Glutamatergic neuron (in vitro differentiated cells): ENCODE measurements at regions not wholly inside any gene's neighbourhood (a gene's known extent, or its start where the extent isn't known, plus 50 kb on each side); places are given as distances from the start of the nearest gene placed in this dataset.

Experiments used
- DNase-seq: peaks from one replicate; pipeline ENCODE4 v3.0.0; 2022
- H3K27ac Mint-ChIP-seq: one replicate; pipeline ENCODE4 v1.8.0; 2020; ENCODE audit warnings: mild to moderate bottlenecking, mixed read lengths, inconsistent platforms; ENCODE audit not compliant: unreplicated experiment
- H3K27me3 Mint-ChIP-seq: one replicate; pipeline ENCODE4 v1.8.0; 2020; ENCODE audit warnings: mild to moderate bottlenecking, moderate library complexity, mixed read lengths, inconsistent platforms; ENCODE audit not compliant: unreplicated experiment
- H3K36me3 Mint-ChIP-seq: one replicate; pipeline ENCODE4 v1.8.0; 2020; ENCODE audit warnings: mild to moderate bottlenecking, mixed read lengths, inconsistent platforms; ENCODE audit not compliant: unreplicated experiment
- H3K4me1 Mint-ChIP-seq: one replicate; pipeline ENCODE4 v1.8.0; 2020; ENCODE audit warnings: mild to moderate bottlenecking, low read depth, mixed read lengths, inconsistent platforms; ENCODE audit not compliant: unreplicated experiment
- H3K4me3 Mint-ChIP-seq: one replicate; pipeline ENCODE4 v1.8.0; 2020; ENCODE audit warnings: mild to moderate bottlenecking, mixed read lengths, inconsistent platforms; ENCODE audit not compliant: unreplicated experiment
- H3K9me3 Mint-ChIP-seq: one replicate; pipeline ENCODE4 v1.8.0; 2020; ENCODE audit warnings: mild to moderate bottlenecking, moderate library complexity, mixed read lengths, inconsistent platforms; ENCODE audit not compliant: unreplicated experiment
- CTCF ChIP-seq: fragments of 200-600 bp; sonication (generic); IDR thresholded peaks from one replicate; pipeline ENCODE4 v1.5.0; 2021; ENCODE audit not compliant: partially characterized antibody, unreplicated experiment

- TF ChIP-seq CTCF = no peak
- Mint-ChIP-seq H3K4me3 (no peak overlapping the region), H3K27me3 (no peaks in the 10 kb centered on the region)
Observed at GRCh38 chr6:138662471-138662870, 111.1 kb upstream of the CCDC28A start.

GRCh38 chr6:138663892-138664291, 109.7 kb upstream of the CCDC28A start:
- TF ChIP-seq CTCF = no peak
- no peaks in the 10 kb centered on the region for H3K9me3 Mint-ChIP-seq
- no peak overlapping the region for H3K4me3 Mint-ChIP-seq
- H3K27ac Mint-ChIP-seq = no peak overlapping the region
- H3K27me3 Mint-ChIP-seq = no peaks in the 10 kb centered on the region
- H3K36me3 Mint-ChIP-seq = no peaks in the 10 kb centered on the region
- no peak for DNase-seq
- H3K4me1 Mint-ChIP-seq = no peaks in the 10 kb centered on the region

More at GRCh38 chr6:138662471-138662870, 111.1 kb upstream of the CCDC28A start:
- no peak overlapping the region for H3K27ac Mint-ChIP-seq
- no peaks in the 10 kb centered on the region for H3K36me3 Mint-ChIP-seq
- DNase-seq = no peak
- H3K4me1 Mint-ChIP-seq = no peaks in the 10 kb centered on the region
- no peaks in the 10 kb centered on the region for H3K9me3 Mint-ChIP-seq

GRCh38 chr6:138664745-138665144, 108.8 kb upstream of the CCDC28A start:
- H3K27me3 Mint-ChIP-seq = no peaks in the 10 kb centered on the region
- H3K36me3 Mint-ChIP-seq = no peaks in the 10 kb centered on the region
- DNase-seq = no peak
- TF ChIP-seq CTCF = no peak
- H3K27ac Mint-ChIP-seq = no peak overlapping the region
- no peaks in the 10 kb centered on the region for H3K9me3 Mint-ChIP-seq
- H3K4me3 Mint-ChIP-seq = no peak overlapping the region
- H3K4me1 Mint-ChIP-seq = no peaks in the 10 kb centered on the region

- no peak for DNase-seq
- no peak overlapping the region for H3K27ac Mint-ChIP-seq
- no peak for TF ChIP-seq CTCF
- no peaks in the 10 kb centered on the region for H3K27me3 Mint-ChIP-seq
- H3K4me1 Mint-ChIP-seq = no peaks in the 10 kb centered on the region
- no peaks in the 10 kb centered on the region for H3K9me3 Mint-ChIP-seq
- H3K4me3 Mint-ChIP-seq = no peak overlapping the region
- no peaks in the 10 kb centered on the region for H3K36me3 Mint-ChIP-seq
Observed at GRCh38 chr6:138666636-138667035, 106.9 kb upstream of the CCDC28A start.

GRCh38 chr6:138667408-138667807, 106.2 kb upstream of the CCDC28A start:
- Mint-ChIP-seq H3K4me3 (no peak overlapping the region), H3K27ac (no peak overlapping the region), H3K27me3 (no peaks in the 10 kb centered on the region), H3K9me3 (no peaks in the 10 kb centered on the region), H3K36me3 (no peaks in the 10 kb centered on the region), H3K4me1 (no peaks in the 10 kb centered on the region)
- DNase-seq = no peak
- TF ChIP-seq CTCF = no peak
